Limb (tissue), 2 donors: ENCODE measurements at regions not wholly inside any gene's neighbourhood (a gene's known extent, or its start where the extent isn't known, plus 50 kb on each side); places are given as distances from the start of the nearest gene placed in this dataset.

Experiments
- DNase-seq, 2 donors: peaks; one replicate each; pipeline ENCODE4 v3.0.0-alpha.2; 2016; ENCODE audit errors: extremely low spot score in 2 of 2

DNA sequence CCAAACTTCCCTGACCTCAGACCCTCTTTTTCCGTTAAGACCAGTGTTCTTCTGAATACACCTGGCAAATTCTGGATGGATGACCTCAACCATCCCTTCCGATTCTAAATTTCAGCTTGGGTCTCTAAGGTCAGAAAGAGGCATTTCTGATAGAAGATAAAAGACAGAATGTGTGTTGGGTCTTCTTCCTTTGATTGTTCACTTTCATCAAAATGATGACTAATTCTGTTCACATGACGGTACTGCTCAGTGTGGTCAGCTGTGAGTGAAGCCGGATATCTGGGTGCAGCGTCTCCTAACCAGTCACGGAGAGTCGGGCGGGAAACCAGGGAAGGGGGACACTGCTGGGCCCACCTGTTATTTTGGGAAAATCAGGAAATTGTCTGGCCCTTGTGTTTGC, 151.6 kb upstream of the NAV2 start:
- DNase-seq, result peak in 1 of 2 donors; percentile 14

DNA sequence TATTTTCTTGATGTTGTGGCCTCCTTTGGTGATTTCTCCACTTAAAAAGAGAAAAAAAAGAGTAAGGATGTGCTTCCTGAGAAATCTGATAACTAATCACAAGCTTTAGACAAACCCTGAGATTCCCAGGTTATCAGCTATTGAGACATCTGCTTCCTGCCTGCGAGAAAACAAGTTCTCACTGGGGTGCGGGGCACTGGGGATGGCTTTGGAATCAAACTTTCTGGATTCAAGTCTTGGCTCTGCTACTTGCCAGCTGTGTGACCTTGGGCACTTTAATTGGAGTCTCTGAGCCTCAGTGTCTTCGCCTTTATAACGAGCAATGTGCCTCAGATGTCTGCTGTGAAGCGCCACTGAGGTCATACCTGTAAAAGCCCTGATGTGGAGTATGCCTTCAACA, 152.5 kb upstream of the NAV2 start:
- DNase-seq, result no peak

DNA sequence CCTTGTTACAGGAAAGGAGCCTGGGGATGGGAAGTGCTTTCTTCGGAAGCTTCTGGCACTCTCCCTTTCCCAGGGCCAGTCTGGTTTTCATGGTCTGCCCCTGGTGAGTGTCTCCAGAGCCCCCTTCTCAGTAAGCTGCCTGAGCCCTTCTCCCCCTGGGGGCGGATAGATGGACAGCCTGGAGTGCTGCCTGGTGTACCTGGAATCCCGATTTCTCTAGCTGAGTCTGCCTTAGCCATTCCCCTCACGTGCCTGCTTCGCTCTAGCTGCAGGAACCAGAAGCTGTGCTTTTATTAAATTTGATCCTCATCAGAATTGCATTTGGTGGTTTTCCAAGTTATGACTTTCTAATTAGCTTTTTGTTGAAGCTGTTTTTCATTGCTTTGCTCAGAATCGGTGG, 152.9 kb upstream of the NAV2 start:
- DNase-seq, result no peak

DNA sequence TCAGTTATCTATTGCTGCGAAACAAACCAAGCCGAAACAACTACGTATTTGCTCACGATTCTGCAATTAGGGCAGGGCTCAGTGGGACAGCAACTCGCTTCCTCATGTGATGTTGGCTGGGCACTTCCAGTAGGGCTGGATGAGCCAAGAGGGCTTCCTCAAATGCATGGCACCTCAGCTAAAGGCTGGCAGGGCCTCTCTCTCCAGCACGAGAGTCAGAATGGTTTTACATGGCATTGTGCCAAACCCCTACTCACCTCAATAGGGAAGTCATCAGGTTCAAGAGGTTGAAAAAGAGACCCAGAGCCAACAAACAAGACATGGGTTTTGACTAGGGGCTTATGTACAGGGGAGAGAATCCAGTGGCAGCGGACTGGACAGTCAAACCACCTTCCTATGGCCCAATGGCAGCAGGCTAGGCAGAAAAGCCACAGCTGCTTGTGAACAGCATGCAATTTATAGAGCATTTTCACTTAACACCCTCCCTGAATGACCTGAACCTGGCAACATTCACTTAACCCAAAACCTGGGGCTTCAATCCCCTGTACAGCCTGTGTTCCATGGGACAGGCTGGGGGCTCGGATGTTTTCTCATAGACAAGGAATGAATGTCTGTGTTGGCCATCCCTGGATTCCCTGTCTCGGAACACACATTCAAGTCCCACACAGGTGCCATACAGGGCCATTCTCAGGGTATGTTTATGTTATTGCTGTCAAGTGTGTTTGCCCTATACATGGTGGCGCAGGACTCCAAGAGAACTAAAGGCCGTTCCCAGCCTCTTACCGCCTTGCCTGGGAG, 154.2 kb upstream of the NAV2 start:
- no peak for DNase-seq

DNA sequence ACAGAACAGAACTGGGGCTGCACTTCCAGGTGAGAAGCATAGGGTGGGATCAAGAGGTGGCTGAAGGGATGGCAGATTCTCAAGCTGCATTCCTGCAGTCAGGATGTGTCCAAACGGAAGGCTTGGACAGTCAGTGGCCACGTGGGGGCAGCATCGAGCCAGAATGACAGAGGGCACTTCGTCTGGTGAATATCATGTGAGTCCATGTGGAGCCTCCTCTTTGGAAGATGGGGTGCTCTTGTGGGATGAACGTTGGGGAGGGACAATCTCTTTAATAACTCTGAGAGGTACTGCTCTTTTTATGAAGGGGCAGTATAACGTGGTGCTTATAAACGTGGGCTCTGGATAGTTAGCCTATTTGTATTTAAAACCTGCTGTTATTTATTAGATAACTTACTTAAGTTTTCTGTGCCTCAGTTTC, 154.9 kb upstream of the NAV2 start:
- peak; percentile 70 to 88 for DNase-seq

DNA sequence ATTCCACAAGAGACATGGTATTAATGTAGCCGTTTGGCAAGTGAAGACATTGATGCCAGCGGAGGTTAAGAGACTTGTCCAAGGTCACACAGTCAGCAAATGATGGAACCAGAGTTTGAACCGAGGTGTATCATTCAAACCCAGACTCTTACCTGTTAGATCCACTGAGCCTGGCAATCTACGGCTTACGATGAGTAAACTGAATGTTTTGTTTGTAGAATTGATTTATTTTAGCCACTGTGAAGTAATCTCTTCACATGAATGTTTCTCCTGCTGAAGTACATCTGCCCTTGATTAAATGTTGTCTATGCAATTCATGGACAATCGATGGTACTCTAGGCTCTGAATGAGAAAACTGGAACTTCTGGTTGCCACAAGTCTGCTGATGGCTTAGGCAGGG, 155.5 kb upstream of the NAV2 start:
- DNase-seq, result no peak

DNA sequence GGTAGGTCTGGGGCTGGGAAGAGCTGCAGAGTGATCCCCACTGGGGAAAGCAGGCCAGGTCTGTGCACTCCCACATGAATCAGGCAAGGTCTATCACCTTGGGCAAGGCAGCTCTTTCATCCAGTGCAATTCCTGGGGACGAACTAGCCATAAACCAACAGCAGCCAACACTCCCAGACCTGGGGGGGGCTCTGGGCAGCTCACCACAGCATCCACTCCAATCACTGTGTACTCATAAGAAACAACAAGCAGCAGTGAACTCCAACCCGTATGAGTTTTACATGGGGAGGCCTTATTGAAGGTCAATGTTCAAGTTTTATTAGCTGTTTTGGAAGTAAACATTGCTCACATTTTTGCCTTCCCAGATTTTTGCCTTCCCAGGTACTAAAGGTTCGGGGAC, 157.4 kb upstream of the NAV2 start:
- DNase-seq, result no peak

DNA sequence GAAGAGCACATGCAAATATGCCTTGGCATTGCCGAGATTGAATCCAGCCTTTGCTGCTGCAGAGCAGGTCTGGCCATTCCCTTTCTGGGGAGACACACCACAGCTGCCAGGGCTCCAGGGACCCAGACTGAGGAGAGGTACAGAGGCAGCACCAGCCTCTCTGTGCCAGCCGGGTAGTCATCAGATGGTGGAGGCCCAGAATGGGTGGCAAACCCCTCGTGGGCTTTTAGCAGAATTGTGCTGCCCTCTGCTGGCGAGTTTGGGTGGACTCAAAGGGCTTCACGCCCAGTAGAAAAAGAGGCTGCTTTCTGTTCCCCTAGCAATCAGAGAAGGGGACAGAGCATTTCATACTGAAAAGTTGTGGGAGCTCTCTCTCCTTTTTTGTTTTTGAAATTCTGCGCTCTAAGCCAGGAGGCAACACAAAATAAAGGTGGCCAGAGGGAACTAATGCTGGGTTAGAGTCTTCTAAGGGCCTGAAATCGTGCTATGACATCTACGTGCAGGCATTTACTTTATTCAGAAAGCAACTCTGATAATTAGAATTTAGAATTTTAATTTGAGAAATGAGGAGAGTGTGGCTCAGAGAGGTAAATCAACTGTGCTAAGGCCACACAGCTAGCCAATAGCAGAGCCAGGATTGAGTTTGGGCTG, 158.8 kb upstream of the NAV2 start:
- DNase-seq, result peak; percentile 63 to 89

DNA sequence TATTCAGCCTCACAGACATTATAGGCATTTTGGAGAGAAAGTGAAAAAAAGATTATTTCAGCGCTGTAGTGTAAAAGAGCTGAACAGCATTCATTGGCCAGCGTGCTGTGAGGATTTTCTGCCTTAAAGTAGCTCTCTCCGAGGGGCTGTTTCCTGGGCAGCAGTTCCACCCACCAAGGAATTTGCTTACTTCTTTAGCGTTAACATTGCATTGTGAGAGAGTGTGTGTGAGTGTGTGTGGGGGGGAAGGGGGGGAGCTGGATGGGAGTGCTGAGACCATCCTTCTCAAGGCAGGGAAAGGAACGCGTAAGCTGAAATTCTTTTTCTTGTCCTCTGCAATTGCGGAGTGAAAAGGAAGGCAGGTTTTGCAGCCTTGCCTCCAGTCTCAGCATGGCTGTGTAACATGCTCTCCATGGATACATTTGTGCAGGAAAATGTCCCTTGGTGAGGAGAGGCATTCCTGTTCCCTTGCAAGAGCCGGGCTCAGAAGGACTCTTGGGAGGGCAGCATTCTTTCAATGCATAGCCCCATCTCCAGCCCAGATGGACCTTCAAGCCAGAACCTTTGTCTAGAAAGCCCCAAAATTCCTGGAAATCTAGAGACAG, 159.9 kb upstream of the NAV2 start:
- peak in 1 of 2 donors; percentile 57 for DNase-seq

DNA sequence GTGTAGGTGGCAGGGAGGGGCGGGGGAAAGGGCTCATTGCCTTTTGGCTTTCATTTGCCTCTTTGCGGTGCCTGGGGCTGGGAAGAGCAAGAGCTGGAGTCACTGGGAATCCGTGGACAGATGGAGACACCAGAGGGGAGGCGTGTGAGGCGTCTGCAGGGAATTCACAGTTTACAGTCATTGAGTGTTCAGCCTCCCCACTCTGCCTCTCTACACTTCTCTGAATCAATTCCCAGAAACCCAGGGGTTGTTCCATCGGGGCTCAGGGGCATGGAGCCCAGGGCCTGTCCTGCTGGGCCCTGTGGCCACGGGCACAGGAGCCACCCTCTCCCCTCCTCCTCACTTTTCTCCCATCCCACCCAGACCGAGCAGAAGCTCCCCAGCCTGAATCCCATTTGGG, 160.5 kb upstream of the NAV2 start:
- no peak for DNase-seq

DNA sequence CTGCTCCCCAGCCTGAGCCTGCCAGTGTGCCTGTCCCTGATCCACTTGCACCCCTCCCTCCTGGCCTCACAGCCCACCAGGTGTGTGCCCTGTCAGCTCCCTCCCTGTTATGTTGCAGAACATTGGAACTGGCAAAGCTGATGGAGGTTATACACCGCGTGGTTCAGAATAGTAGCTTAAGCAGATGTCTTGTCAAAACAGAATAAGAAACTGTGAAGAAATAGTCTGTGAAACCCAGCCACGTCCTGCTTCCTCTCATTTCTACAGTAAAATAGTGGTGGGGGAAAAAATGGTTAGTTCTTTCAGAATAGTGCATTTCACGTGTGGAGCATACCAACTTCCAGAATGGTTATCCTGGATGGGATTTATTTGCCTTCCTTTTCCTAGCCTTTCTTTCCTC, 161.2 kb upstream of the NAV2 start:
- no peak for DNase-seq

DNA sequence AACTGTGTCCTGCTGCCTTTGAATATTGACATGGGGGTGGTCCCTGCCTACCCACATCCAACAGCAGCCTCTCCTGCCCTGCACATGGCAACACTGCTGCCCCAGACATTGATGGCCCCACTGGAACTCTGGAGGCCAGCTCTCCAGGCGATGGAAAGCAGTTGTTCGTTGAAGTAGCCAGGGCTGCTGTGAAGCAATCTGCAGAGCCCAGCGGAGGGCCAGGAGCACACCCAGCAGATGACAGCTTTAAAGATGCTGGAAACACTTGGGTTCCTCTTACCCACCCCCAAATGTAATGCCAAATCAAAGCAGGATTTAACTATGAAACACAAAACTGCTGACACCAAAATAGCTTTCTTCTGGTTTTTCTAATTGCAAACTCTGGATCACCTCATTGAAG, 165.6 kb upstream of the NAV2 start:
- DNase-seq, result no peak

DNA sequence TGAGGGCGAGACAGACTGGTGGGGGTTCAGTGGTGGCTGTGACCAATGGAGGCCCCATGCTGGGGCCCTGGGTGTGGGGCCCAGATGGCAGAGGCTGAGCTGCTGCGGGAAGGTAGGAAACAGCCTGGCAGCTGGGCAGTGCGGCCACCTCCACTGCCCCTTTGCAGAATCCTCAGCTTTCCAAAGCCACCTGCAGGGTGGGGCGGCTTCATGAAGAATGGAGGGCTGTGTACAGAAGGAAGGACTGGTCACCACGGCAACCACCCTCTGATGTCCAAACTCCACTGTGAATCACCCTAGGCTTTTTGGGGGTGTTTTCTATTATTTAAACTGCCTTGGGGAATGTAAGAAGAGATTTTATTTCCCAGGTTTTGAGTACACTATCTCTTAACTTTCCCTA, 166.3 kb upstream of the NAV2 start:
- DNase-seq, result no peak

DNA sequence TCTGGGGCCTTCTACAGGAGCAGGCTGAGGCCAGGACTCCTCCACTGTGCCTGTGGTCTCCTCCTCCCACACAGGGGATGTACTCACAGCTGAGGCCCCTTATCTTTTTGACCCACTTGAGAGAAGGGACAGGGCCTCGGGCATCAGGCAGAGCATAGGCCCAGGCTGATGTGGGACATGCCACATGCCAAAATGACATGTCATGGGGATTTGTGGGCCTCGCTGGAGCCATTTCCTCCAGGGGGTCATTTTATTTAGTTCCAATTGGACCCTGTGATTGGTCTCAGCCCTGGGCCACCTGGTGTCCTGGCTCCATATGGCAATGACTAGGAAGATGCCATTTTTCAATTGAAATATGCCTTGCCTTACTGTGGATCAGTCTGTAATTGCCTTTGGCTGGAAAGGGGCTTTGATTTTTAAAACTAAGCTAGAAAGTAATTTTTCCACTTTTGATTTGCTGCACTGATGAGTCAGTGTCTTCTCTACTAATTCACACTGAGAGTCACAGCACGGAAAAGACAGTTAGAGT, 171.1 kb upstream of the NAV2 start:
- DNase-seq, result no peak

DNA sequence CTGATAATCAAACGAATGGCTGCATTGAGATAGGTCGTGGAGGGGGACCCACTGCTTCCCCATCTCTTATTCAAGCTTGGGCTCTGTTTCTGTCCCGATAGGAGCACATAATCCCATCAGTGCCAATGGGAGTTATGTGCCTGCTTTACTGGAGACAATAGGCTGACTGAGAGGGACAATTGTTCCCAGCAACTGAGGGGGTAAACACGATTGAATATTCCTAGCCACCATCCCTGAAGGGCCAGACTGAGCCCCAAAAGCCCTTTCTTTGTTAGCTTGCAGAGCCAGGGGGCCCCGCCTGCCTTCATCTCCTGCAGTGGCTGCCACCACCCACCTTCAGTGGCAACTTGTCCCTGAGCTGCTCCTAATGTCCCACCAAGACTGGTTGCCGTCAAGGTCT, 172.8 kb upstream of the NAV2 start:
- DNase-seq, result no peak

DNA sequence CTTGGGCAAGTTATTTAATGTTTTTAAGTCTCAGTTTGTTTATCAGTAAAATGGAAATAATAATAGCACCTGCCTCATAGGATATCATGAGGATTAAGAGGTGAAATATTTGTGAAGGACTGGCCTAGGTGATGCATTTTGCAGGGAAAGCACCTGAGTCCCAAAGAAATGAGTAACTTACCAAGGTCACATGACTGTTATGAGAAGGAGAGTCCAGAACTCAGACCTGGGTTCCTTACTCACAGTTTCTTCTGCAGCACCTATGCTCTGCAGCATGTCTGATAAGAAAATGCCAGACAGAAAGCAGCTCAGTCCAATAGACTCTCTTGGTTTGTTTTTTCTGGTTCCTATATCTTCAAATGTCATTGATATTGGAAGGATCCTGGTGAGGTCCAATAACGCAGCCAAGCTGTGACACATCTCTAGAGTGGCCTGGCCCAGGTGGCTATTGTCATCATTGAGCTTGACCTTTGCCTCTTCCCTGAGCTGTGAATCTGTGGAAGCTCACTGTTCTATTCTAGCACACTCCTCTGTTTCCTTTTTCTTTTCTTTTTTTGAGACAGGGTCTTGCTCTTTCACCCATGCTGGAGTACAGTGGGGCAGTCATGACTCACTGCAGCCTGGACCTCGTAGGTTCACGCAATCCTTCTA, 174.7 kb upstream of the NAV2 start:
- DNase-seq, result no peak

DNA sequence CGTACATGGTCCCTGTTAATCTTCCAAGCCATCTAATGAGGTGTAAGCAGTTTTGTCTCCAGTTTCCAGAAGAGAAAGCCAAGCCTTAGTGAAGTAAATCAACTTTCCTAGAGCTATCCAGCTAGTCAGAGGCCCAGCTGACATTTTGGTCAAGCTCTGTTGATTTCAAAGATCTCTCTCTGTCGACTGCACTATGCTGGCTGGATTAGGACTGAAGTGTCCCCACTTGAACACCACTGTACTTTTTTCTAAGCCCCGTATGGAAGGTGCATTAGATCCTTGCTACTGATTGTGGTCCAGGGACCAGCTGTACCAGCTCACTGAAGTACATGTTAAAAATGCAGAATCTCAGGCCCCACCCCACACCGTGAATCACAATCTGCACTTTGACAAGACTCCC, 176.5 kb upstream of the NAV2 start:
- DNase-seq, result no peak

DNA sequence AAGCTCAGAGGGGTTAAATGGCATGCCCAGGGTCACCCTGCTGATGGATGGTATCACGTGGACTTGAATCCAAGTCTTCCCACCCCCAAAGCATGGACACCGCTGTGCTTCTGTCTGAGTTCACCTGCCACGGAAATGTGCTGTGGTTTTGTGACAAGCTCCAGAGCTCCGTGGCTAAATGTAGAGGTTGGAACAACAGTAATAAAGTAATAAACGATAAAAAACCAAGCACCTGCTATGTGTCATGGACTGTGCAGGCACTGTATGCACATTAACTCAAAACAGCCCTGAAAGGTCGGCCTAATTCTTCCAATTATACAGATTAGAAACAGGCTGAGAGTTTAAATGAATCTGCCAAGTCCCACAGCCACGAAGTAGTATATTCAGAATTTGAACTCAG, 182.1 kb upstream of the NAV2 start:
- DNase-seq, result no peak

DNA sequence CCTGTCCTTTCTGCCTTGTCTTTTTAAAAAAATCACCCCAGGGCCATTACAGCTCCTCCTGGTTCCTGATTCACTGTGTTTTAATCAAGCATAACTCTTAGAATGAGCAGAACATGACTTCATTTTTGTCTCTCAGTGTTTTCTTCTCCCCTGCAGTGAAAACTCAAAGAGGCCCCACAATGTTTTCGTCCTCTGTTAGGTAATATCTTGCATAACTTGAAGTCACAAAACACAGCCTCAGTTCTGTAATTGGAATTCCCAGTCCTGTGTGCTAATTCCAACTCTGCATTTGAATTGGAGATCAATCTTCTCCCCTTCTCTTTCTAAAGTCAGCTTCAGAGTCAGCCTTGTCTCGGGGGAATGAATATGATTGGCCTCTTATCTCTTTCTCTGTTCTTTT, 186.5 kb upstream of the NAV2 start:
- no peak for DNase-seq

DNA sequence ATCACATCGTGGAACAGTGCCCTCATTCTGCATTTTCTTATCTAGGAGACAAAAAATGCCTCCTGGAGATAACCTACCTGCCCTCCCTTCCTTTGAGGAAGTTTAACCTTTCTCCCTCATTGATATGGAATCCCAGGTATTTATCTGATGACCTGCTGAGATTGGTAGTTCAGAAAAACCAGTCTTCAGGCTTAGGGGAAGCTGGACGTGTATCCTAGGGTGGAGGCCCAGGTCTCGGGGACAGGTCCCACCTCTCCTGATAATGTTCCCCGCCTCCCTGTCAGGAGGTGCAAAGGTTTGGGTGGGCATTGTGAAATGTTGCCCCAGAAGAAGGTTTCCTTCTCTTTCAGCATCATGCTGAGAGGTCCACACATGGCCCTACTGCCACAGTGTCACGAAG, 186.9 kb upstream of the NAV2 start:
- no peak for DNase-seq

DNA sequence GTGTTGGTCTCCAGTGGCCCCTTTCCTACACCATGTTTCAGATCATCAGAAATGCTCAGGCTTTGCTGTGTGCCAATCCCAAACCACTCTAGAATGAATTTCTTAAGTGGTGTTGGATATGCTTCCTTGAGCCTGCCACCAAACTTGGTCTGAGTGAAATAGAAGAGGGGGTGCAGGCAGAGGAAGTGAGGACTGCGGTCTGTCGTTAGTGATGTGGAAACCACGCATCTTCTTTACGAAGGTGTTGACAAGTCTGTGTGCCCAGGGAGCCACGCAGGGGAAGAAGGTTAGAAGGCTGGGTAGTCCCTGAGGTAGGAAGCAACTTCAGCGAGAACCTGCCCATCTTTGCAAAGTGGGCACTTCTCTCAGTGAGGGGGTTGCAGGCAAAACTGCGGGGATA, 187.4 kb upstream of the NAV2 start:
- DNase-seq, result no peak

DNA sequence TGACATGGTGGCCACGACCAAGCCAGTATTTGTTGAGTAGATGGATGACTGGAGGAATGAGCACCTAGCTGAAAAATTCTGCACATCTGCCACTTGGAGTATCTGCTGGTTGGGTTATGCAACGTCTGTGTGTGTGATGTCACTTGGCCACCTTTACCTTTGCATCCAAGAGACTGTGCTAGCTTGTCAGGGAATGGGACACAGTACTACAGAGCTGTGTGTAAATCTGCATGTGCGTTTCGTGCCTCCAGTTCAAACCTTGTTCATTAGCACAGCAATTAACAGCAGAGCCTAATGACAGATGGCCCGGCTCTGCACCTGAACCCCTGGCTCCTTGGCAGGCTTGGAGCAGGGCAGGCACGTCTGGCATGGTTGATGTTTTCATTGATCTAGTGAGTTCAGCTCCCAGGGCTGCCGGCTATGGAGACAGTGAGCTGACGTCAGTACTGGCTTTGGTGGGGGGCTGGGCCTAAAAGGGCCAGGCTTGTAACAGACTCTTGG, 188.4 kb upstream of the NAV2 start:
- peak; percentile 17 to 64 for DNase-seq
